IMR-90 (cell line): ENCODE measurements at regions not wholly inside any gene's neighbourhood (a gene's known extent, or its start where the extent isn't known, plus 50 kb on each side); places are given as distances from the start of the nearest gene placed in this dataset.

Source experiments
- ATAC-seq: fragments of 200-7000 bp; cut with Tn5 transposase; 2 replicates; pipeline ENCODE4 v1.9.1; 2020; ENCODE audit warnings: low read depth, mild to moderate bottlenecking, moderate library complexity
- BruUV-seq: library from RNA; stranded (reverse); fragments of 400-500 nt; replicated peaks from 2 replicates; lab custom pipeline; 2021; lab: Mats Ljungman, UMichigan
- CTCF ChIA-PET: fragments of 300-600 bp; formaldehyde crosslinking; extraction: SDS; loops from one replicate; lab custom pipeline; 2021; ENCODE audit warnings: antibody characterized with exemption; lab: Yijun Ruan, JAX
- POLR2A ChIA-PET: fragments of 300-600 bp; sonication (Branson Sonifier 250); formaldehyde crosslinking; loops from one replicate; lab custom pipeline; 2022; ENCODE audit warnings: antibody characterized with exemption; ENCODE audit not compliant: unreplicated experiment; lab: Charles Lee
- DNase-seq: peaks from one replicate; pipeline ENCODE4 v3.0.0; 2013
- H2AFZ ChIP-seq: replicated peaks from 2 replicates; pipeline ENCODE3; 2013; ENCODE audit warnings: low read length, mild to moderate bottlenecking; ENCODE audit not compliant: poor library complexity
- H2AK5ac ChIP-seq: 2 replicates; pipeline ENCODE4 v1.6.1; 2013; ENCODE audit warnings: low read depth, low read length, inconsistent platforms
- H2AK9ac ChIP-seq: replicated peaks from 2 replicates; pipeline ENCODE3; 2013; ENCODE audit warnings: mild to moderate bottlenecking, low read depth, low read length, moderate library complexity; ENCODE audit not compliant: poor library complexity
- H2BK120ac ChIP-seq: 2 replicates; pipeline ENCODE4 v1.6.1; 2013; ENCODE audit warnings: low read depth, low read length, inconsistent platforms
- H2BK15ac ChIP-seq: 3 replicates; pipeline ENCODE4 v1.6.1; 2013; ENCODE audit warnings: low read depth, low read length, inconsistent platforms
- H2BK20ac ChIP-seq: 2 replicates; pipeline ENCODE4 v1.6.1; 2013; ENCODE audit warnings: low read depth, mild to moderate bottlenecking, inconsistent platforms, low read length, moderate library complexity
- H2BK5ac ChIP-seq: 2 replicates; pipeline ENCODE4 v1.6.1; 2013; ENCODE audit warnings: mild to moderate bottlenecking, low read depth, low read length, inconsistent platforms; ENCODE audit not compliant: poor library complexity, severe bottlenecking
- H3K14ac ChIP-seq: replicated peaks from 2 replicates; pipeline ENCODE4 v1.6.1; 2013; ENCODE audit warnings: low read depth, low read length, inconsistent platforms
- H3K18ac ChIP-seq: 2 replicates; pipeline ENCODE4 v1.6.1; 2013; ENCODE audit warnings: low read depth, low read length, control low read depth
- H3K23ac ChIP-seq: 2 replicates; pipeline ENCODE4 v1.6.1; 2013; ENCODE audit warnings: low read depth, low read length, inconsistent platforms
- H3K27ac ChIP-seq: 2 replicates; pipeline ENCODE4 v1.5.1; 2013; ENCODE audit warnings: mild to moderate bottlenecking, control low read depth, low read length; ENCODE audit not compliant: insufficient read depth
- H3K27me3 ChIP-seq: 2 replicates; pipeline ENCODE4 v1.6.1; 2013; ENCODE audit warnings: low read length; ENCODE audit not compliant: control insufficient read depth, insufficient read depth
- H3K36me3 ChIP-seq: 2 replicates; pipeline ENCODE4 v1.6.1; 2013; ENCODE audit warnings: low read length, mixed read lengths; ENCODE audit not compliant: control insufficient read depth, insufficient read depth
- H3K4ac ChIP-seq: 2 replicates; pipeline ENCODE4 v1.6.1; 2013; ENCODE audit warnings: low read depth, low read length, inconsistent platforms
- H3K4me1 ChIP-seq: 2 replicates; pipeline ENCODE4 v1.6.1; 2013; ENCODE audit warnings: low read length, mixed read lengths; ENCODE audit not compliant: control insufficient read depth, insufficient read depth
- H3K4me2 ChIP-seq: 2 replicates; pipeline ENCODE4 v1.6.1; 2013; ENCODE audit warnings: low read depth, mild to moderate bottlenecking, control low read depth, low read length, moderate library complexity
- H3K4me3 ChIP-seq: 2 replicates; pipeline ENCODE4 v1.5.1; 2013; ENCODE audit warnings: low read depth, mild to moderate bottlenecking, control low read depth, low read length, moderate library complexity; ENCODE audit not compliant: insufficient read depth
- H3K56ac ChIP-seq: 2 replicates; pipeline ENCODE4 v1.6.1; 2013; ENCODE audit warnings: low read length, inconsistent platforms; ENCODE audit not compliant: insufficient read depth; ENCODE audit errors: extremely low read depth
- H3K79me1 ChIP-seq, 2 experiments: 2 replicates each; pipeline ENCODE4 v1.6.1; 2013; ENCODE audit warnings: low read length in 2 of 2, inconsistent platforms in 1 of 2, low read depth in 1 of 2
- H3K9ac ChIP-seq: 2 replicates; pipeline ENCODE4 v1.6.1; 2013; ENCODE audit warnings: low read depth, low read length, control low read depth
- H3K9me1 ChIP-seq: 2 replicates; pipeline ENCODE4 v1.6.1; 2013; ENCODE audit warnings: low read length, inconsistent platforms; ENCODE audit not compliant: insufficient read depth
- H3K9me3 ChIP-seq: 2 replicates; pipeline ENCODE4 v1.6.1; 2013; ENCODE audit warnings: low read length; ENCODE audit not compliant: control insufficient read depth, insufficient read depth
- H4K20me1 ChIP-seq: 2 replicates; pipeline ENCODE4 v1.6.1; 2013; ENCODE audit warnings: low read length, inconsistent platforms; ENCODE audit not compliant: insufficient read depth
- H4K5ac ChIP-seq: 2 replicates; pipeline ENCODE4 v1.6.1; 2013; ENCODE audit warnings: mild to moderate bottlenecking, low read depth, low read length, control low read depth
- H4K8ac ChIP-seq, 2 experiments: 2 replicates each; pipeline ENCODE4 v1.6.1; 2013; ENCODE audit warnings: low read depth in 2 of 2, low read length in 2 of 2, control low read depth in 1 of 2, inconsistent platforms in 1 of 2
- H4K91ac ChIP-seq: 2 replicates; pipeline ENCODE4 v1.6.1; 2013; ENCODE audit warnings: low read depth, low read length, inconsistent platforms; ENCODE audit not compliant: insufficient read depth
- CEBPB ChIP-seq: IDR thresholded peaks from 2 replicates; pipeline ENCODE4 v1.6.1; 2012; ENCODE audit warnings: low read depth, low read length, improper control_type of control experiment
- CTCF ChIP-seq: conservative IDR thresholded peaks from 2 replicates; pipeline ENCODE4 v1.5.1; 2012; ENCODE audit warnings: mild to moderate bottlenecking, low read depth, low read length, improper control_type of control experiment
- FOS ChIP-seq: fragments of 150-350 bp; IDR thresholded peaks from 2 replicates; pipeline ENCODE4 v1.6.1; 2016; ENCODE audit warnings: low read depth, low read length
- MAFK ChIP-seq: IDR thresholded peaks from 2 replicates; pipeline ENCODE4 v1.6.1; 2012; ENCODE audit warnings: low read depth, low read length, improper control_type of control experiment
- MAZ ChIP-seq: IDR thresholded peaks from 2 replicates; pipeline ENCODE4 v1.6.1; 2012; ENCODE audit warnings: low read depth, mild to moderate bottlenecking, low read length, improper control_type of control experiment, moderate library complexity, borderline replicate concordance
- MXI1 ChIP-seq: IDR thresholded peaks from 2 replicates; pipeline ENCODE4 v1.6.1; 2012; ENCODE audit warnings: low read depth, mild to moderate bottlenecking, low read length, moderate library complexity, borderline replicate concordance
- RAD21 ChIP-seq: IDR thresholded peaks from 2 replicates; pipeline ENCODE4 v1.6.1; 2012; ENCODE audit warnings: low read length, improper control_type of control experiment
- RFX5 ChIP-seq: IDR thresholded peaks from 2 replicates; pipeline ENCODE4 v1.8.0; 2012; ENCODE audit warnings: low read depth, mild to moderate bottlenecking, low read length, moderate library complexity
- SMC3 ChIP-seq: fragments of 150-350 bp; IDR thresholded peaks from 2 replicates; pipeline ENCODE4 v1.6.1; 2016; ENCODE audit warnings: low read depth, mild to moderate bottlenecking, antibody characterized with exemption, low read length, moderate library complexity
- USF2 ChIP-seq: fragments of 150-350 bp; IDR thresholded peaks from 2 replicates; pipeline ENCODE4 v1.6.1; 2017; ENCODE audit warnings: mild to moderate bottlenecking, antibody characterized with exemption, low read length, low read depth
- WGBS, 2 experiments: methylation state at CpG; one replicate each; pipeline versions ENCODE4 v1.1.5 to v1.1.7; 2013; ENCODE audit warnings: missing lambda C conversion rate in 2 of 2; ENCODE audit not compliant: insufficient read length in 1 of 2; ENCODE audit errors: extremely low coverage in 2 of 2; 5-methylcytosine and 5-hydroxymethylcytosine counted together
- dilution Hi-C: fragments of 300-500 bp; cut with HindIII; formaldehyde crosslinking; loops from one replicate; pipeline ENCODE4 v1.14.3; 2018; ENCODE audit warnings: low sequenced_read_pairs; ENCODE audit not compliant: unreplicated experiment
- in situ Hi-C: fragments of 300-500 bp; cut with MboI; formaldehyde crosslinking; loops from 3 replicates; pipeline ENCODE4 v1.14.3; 2019; ENCODE audit warnings: low sequenced_read_pairs, inconsistent platforms, mixed read lengths
- intact Hi-C: fragments of 100-400 bp; cut with micrococcal nuclease; formaldehyde crosslinking; loops from 2 replicates; pipeline ENCODE4 v1.10.0; 2022

GRCh38 chr20:22353586-22353985 lies 230.8 kb downstream of the FOXA2 start:
- Histone ChIP-seq H3K14ac (no peak overlapping the region), H4K91ac (no peak overlapping the region), H3K4me2 (no peak overlapping the region), H2AFZ (no peak overlapping the region), H3K9me1 (no peaks in the 10 kb centered on the region), H3K4ac (no peak overlapping the region), H4K20me1 (no peaks in the 10 kb centered on the region), H2BK120ac (no peak overlapping the region), H4K5ac (no peak overlapping the region), H3K4me3 (no peak overlapping the region), H3K27ac (no peak overlapping the region), H3K23ac (no peak overlapping the region), H2BK15ac (no peak overlapping the region), H2BK5ac (no peak overlapping the region), H3K79me1 (no peaks in the 10 kb centered on the region), H3K4me1 (no peaks in the 10 kb centered on the region), H3K36me3 (no peaks in the 10 kb centered on the region), H3K9me3 (no peaks in the 10 kb centered on the region), H2AK9ac (no peak overlapping the region), H4K8ac (no peak overlapping the region), H2BK20ac (no peak overlapping the region), H3K27me3 (no peaks in the 10 kb centered on the region), H3K56ac (no peak overlapping the region), H3K9ac (no peak overlapping the region), H2AK5ac (no peak overlapping the region), H3K18ac (no peak overlapping the region)
- in situ Hi-C loops (no loop called here), intact Hi-C loops (no loop called here), dilution Hi-C loops (no loop called here)
- CTCF ChIA-PET, result no interaction called here
- POLR2A ChIA-PET, result no interaction called here
- no peak for TF ChIP-seq SMC3
- TF ChIP-seq MAZ, result no peak
- no peak for TF ChIP-seq MXI1
- TF ChIP-seq FOS, result no peak
- TF ChIP-seq USF2, result no peak
- TF ChIP-seq RFX5, result no peak
- TF ChIP-seq RAD21, result no peak
- TF ChIP-seq CEBPB, result no peak
- no peak for TF ChIP-seq CTCF
- TF ChIP-seq MAFK, result no peak
- 14% methylated on average over 1 of the region's 2 CpGs; no CpG with 5 or more reads in 1 of the 2 experiments for WGBS, 2 experiments
- DNase-seq, result no peak
- no peak for ATAC-seq
- no TSS peak for BruUV-seq
